Astrocyte of the spinal cord (primary cell): ENCODE measurements at regions not wholly inside any gene's neighbourhood (a gene's known extent, or its start where the extent isn't known, plus 50 kb on each side); places are given as distances from the start of the nearest gene placed in this dataset.

ENCODE experiments used
- DNase-seq: peaks from one replicate; pipeline ENCODE4 v3.0.0; 2011; ENCODE audit warnings: low read depth, low spot score
- H3K4me3 ChIP-seq: 2 replicates; pipeline ENCODE4 v1.5.1; 2011; ENCODE audit warnings: low read depth, mild to moderate bottlenecking, low read length, moderate library complexity
- CTCF ChIP-seq: IDR thresholded peaks from 2 replicates; pipeline ENCODE4 v1.5.1; 2012; ENCODE audit warnings: low read depth, mild to moderate bottlenecking, low read length, inconsistent platforms
- in situ Hi-C: cut with HindIII; loops from 2 replicates; pipeline ENCODE4 v1.10.0; 2017; ENCODE audit warnings: low sequenced_read_pairs

GRCh38 chr5:158155067-158155466 lies 296.1 kb upstream of the CLINT1 start:
- DNase-seq: no peak
- no peak overlapping the region for H3K4me3 ChIP-seq
- no peak for TF ChIP-seq CTCF
- in situ Hi-C loops: no loop called here

GRCh38 chr5:158154226-158155005 lies 295.5 kb upstream of the CLINT1 start:
- TF ChIP-seq CTCF: no peak
- peak; percentile 75 for DNase-seq

GRCh38 chr5:158153508-158153907 lies 294.6 kb upstream of the CLINT1 start:
- DNase-seq: no peak
- in situ Hi-C loops: no loop called here
- TF ChIP-seq CTCF: no peak
- H3K4me3 ChIP-seq: no peak overlapping the region

More at GRCh38 chr5:158154226-158155005, 295.5 kb upstream of the CLINT1 start:
- no peak overlapping the region for H3K4me3 ChIP-seq
- in situ Hi-C loops: no loop called here

- in situ Hi-C loops: no loop called here
- no peak overlapping the region for H3K4me3 ChIP-seq
- no peak for TF ChIP-seq CTCF
- no peak for DNase-seq
Observed at GRCh38 chr5:158152136-158152535, 293.2 kb upstream of the CLINT1 start.

- H3K4me3 ChIP-seq: no peak overlapping the region
- no peak for DNase-seq
- in situ Hi-C loops: no loop called here
- no peak for TF ChIP-seq CTCF
Observed at GRCh38 chr5:158147227-158147626, 288.3 kb upstream of the CLINT1 start.

GRCh38 chr5:158145827-158146226 lies 286.9 kb upstream of the CLINT1 start:
- no peak for TF ChIP-seq CTCF
- no peak overlapping the region for H3K4me3 ChIP-seq
- no peak for DNase-seq
- in situ Hi-C loops: no loop called here

- in situ Hi-C loops: no loop called here
Observed at GRCh38 chr5:158143081-158143480, 284.1 kb upstream of the CLINT1 start.

More at GRCh38 chr5:158143081-158143480, 284.1 kb upstream of the CLINT1 start:
- H3K4me3 ChIP-seq: no peak overlapping the region
- no peak for TF ChIP-seq CTCF
- DNase-seq: no peak
